ENCODE measurements at regions not wholly inside any gene's neighbourhood (a gene's known extent, or its start where the extent isn't known, plus 50 kb on each side); places are given as distances from the start of the nearest gene placed in this dataset.

DNA sequence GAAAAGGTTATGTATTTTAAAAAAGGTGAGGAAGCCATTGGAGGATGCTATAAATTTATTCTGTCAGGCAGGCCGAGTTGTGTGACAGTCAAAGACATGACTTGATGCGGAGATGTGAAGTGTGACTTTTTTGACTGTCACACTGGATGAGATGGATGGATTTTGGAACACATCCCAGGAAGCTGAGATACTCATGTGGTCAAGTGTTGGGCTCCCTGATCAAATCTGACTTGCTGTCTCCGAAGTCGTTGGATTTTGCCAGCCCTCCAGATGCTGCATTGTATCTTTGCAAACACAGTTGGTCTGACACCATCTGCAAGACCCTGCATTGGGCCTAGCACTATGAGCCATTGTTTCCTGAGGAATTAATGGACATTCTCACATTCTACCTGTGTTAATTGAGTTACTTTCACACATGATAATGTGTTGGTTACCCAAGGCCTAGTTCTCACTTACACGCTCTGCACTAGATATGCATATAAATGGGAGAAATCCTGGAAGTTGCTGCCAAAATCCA, 204.0 kb upstream of the PRKD1 start:
- TF ChIP-seq, protein P1, sequence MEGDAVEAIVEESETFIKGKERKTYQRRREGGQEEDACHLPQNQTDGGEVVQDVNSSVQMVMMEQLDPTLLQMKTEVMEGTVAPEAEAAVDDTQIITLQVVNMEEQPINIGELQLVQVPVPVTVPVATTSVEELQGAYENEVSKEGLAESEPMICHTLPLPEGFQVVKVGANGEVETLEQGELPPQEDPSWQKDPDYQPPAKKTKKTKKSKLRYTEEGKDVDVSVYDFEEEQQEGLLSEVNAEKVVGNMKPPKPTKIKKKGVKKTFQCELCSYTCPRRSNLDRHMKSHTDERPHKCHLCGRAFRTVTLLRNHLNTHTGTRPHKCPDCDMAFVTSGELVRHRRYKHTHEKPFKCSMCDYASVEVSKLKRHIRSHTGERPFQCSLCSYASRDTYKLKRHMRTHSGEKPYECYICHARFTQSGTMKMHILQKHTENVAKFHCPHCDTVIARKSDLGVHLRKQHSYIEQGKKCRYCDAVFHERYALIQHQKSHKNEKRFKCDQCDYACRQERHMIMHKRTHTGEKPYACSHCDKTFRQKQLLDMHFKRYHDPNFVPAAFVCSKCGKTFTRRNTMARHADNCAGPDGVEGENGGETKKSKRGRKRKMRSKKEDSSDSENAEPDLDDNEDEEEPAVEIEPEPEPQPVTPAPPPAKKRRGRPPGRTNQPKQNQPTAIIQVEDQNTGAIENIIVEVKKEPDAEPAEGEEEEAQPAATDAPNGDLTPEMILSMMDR (conservative IDR thresholded peaks at IDR 0.05; ENCODE audit: low read length) = no peak
- no peak for TF ChIP-seq EZH2phosphoT487 (IDR thresholded peaks at IDR 0.05; ENCODE audit: borderline replicate concordance)

All from Loucy (cell line).